ENCODE measurements at regions not wholly inside any gene's neighbourhood (a gene's known extent, or its start where the extent isn't known, plus 50 kb on each side); places are given as distances from the start of the nearest gene placed in this dataset.

DNA sequence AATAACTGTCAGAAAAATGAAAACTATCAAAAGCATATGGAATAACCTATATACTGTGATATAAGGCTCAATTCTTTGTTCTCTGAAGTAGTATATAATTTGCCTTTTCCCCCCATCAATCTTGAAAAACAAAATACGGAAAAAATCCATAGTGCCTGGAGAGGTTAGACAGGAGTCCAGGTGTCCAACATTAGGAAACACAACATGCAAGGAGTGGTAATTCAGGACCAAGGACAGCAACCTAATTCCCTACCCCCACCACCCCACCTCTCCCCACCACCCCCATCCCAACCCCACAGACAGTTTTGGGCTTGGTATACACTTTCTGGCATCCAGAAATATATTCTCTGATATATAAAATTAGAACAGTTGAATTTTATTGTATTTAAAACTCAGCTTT lies 55.1 kb upstream of the SLC25A26 start:
- no peaks in the 10 kb centered on the region for H3K4me1 ChIP-seq (ENCODE audit: control insufficient read depth, insufficient read depth, low read length)
- in situ Hi-C loops (cut with HindIII; ENCODE audit: low pct_unique_long_range_greater_than_20kb, low sequenced_read_pairs) (no loop called here), intact Hi-C loops (cut with micrococcal nuclease; ENCODE audit: unreplicated experiment) (no loop called here)
- H3K36me3 ChIP-seq (ENCODE audit: control insufficient read depth, insufficient read depth, low read length) = no peaks in the 10 kb centered on the region
- ATAC-seq (no peak), DNase-seq (ENCODE audit: low read depth, low spot score) (no peak)
- no TSS peak for BruUV-seq (replicated peaks)
- no peaks in the 10 kb centered on the region for H3K9me3 ChIP-seq (ENCODE audit: control insufficient read depth, insufficient read depth, low read depth, low read length)
- H3K27ac ChIP-seq (ENCODE audit: low read length) = no peak overlapping the region
- TF ChIP-seq POLR2AphosphoS5 (IDR thresholded peaks at IDR 0.05; ENCODE audit: low read depth, low read length) (no peak), TCF7L2 (IDR thresholded peaks at IDR 0.05; ENCODE audit: low read depth, low read length) (no peak), SIN3A (IDR thresholded peaks at IDR 0.05; ENCODE audit: borderline replicate concordance, insufficient read depth, low read depth, low read length) (no peak)
- TF ChIP-seq, protein P1, sequence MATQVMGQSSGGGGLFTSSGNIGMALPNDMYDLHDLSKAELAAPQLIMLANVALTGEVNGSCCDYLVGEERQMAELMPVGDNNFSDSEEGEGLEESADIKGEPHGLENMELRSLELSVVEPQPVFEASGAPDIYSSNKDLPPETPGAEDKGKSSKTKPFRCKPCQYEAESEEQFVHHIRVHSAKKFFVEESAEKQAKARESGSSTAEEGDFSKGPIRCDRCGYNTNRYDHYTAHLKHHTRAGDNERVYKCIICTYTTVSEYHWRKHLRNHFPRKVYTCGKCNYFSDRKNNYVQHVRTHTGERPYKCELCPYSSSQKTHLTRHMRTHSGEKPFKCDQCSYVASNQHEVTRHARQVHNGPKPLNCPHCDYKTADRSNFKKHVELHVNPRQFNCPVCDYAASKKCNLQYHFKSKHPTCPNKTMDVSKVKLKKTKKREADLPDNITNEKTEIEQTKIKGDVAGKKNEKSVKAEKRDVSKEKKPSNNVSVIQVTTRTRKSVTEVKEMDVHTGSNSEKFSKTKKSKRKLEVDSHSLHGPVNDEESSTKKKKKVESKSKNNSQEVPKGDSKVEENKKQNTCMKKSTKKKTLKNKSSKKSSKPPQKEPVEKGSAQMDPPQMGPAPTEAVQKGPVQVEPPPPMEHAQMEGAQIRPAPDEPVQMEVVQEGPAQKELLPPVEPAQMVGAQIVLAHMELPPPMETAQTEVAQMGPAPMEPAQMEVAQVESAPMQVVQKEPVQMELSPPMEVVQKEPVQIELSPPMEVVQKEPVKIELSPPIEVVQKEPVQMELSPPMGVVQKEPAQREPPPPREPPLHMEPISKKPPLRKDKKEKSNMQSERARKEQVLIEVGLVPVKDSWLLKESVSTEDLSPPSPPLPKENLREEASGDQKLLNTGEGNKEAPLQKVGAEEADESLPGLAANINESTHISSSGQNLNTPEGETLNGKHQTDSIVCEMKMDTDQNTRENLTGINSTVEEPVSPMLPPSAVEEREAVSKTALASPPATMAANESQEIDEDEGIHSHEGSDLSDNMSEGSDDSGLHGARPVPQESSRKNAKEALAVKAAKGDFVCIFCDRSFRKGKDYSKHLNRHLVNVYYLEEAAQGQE (IDR thresholded peaks at IDR 0.05; ENCODE audit: insufficient read depth in 1 of 2, low read depth in 2 of 2, low read length in 1 of 2) = peak; percentile 48 to 68; a peak in 3 of 4 replicates
- TF ChIP-seq, protein P2, sequence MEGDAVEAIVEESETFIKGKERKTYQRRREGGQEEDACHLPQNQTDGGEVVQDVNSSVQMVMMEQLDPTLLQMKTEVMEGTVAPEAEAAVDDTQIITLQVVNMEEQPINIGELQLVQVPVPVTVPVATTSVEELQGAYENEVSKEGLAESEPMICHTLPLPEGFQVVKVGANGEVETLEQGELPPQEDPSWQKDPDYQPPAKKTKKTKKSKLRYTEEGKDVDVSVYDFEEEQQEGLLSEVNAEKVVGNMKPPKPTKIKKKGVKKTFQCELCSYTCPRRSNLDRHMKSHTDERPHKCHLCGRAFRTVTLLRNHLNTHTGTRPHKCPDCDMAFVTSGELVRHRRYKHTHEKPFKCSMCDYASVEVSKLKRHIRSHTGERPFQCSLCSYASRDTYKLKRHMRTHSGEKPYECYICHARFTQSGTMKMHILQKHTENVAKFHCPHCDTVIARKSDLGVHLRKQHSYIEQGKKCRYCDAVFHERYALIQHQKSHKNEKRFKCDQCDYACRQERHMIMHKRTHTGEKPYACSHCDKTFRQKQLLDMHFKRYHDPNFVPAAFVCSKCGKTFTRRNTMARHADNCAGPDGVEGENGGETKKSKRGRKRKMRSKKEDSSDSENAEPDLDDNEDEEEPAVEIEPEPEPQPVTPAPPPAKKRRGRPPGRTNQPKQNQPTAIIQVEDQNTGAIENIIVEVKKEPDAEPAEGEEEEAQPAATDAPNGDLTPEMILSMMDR (IDR thresholded peaks at IDR 0.05) = no peak
- CTCF ChIA-PET = no interaction called here
- no peak overlapping the region for H3K4me3 ChIP-seq (ENCODE audit: low read depth in 2 of 2, low read length in 2 of 2)
- POLR2A ChIA-PET = no interaction called here
- H3K27me3 ChIP-seq (ENCODE audit: control insufficient read depth, insufficient read depth, low read length) = peaks cover 5% of the 10 kb centered on the region

DNA sequence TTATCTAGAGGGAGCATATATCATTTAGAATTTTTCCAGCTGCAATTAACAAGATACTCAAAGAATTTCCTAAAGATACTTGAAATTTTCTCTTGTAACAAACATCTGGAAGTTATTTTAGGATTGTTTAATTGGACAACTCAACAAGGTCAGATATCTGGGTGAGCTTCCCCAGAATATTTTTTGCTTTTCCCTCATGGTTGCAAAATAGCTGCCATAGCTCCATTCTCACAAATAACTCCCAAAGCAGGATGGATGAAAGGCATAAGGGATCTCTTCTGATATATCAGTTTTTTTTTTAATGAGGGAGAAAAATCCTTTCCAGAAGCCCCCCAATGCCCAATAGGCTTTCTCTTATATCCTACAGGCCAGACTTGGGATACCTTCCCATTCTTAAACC lies 56.6 kb upstream of the SLC25A26 start:
- DNase-seq (ENCODE audit: low read depth, low spot score) (no peak), ATAC-seq (no peak)
- TF ChIP-seq, protein P2 (IDR thresholded peaks at IDR 0.05) = no peak
- TF ChIP-seq POLR2AphosphoS5 (IDR thresholded peaks at IDR 0.05; ENCODE audit: low read depth, low read length) (no peak), TCF7L2 (IDR thresholded peaks at IDR 0.05; ENCODE audit: low read depth, low read length) (no peak), SIN3A (IDR thresholded peaks at IDR 0.05; ENCODE audit: borderline replicate concordance, insufficient read depth, low read depth, low read length) (no peak)
- TF ChIP-seq, protein P1 (IDR thresholded peaks at IDR 0.05; ENCODE audit: insufficient read depth in 1 of 2, low read depth in 2 of 2, low read length in 1 of 2) = no peak
- Histone ChIP-seq H3K27ac (ENCODE audit: low read length) (no peak overlapping the region), H3K4me3 (ENCODE audit: low read depth in 2 of 2, low read length in 2 of 2) (no peak overlapping the region), H3K9me3 (ENCODE audit: control insufficient read depth, insufficient read depth, low read depth, low read length) (no peaks in the 10 kb centered on the region), H3K27me3 (ENCODE audit: control insufficient read depth, insufficient read depth, low read length) (peaks cover 5% of the 10 kb centered on the region; the same call in 1 of the 2 replicates), H3K4me1 (ENCODE audit: control insufficient read depth, insufficient read depth, low read length) (no peaks in the 10 kb centered on the region), H3K36me3 (ENCODE audit: control insufficient read depth, insufficient read depth, low read length) (no peaks in the 10 kb centered on the region)
- ChIA-PET POLR2A (no interaction called here), CTCF (no interaction called here)
- intact Hi-C loops (cut with micrococcal nuclease; ENCODE audit: unreplicated experiment) = no loop called here
- in situ Hi-C loops (cut with HindIII; ENCODE audit: low pct_unique_long_range_greater_than_20kb, low sequenced_read_pairs) = no loop called here
- BruUV-seq (replicated peaks) = no TSS peak
